ENCODE measurements at regions not wholly inside any gene's neighbourhood (a gene's known extent, or its start where the extent isn't known, plus 50 kb on each side); places are given as distances from the start of the nearest gene placed in this dataset.

GRCh38 chr6:56311061-56311460 is 63.7 kb upstream of the COL21A1 start:
- H3K4me3 Mint-ChIP-seq: no peak overlapping the region
- H3K27me3 Mint-ChIP-seq: no peaks in the 10 kb centered on the region
- H3K9me3 Mint-ChIP-seq: peaks cover 2% of the 10 kb centered on the region
- ATAC-seq (ENCODE audit: low read depth) (no peak), DNase-seq (ENCODE audit: low spot score in 2 of 2) (no peak)
- H3K4me1 Mint-ChIP-seq: no peaks in the 10 kb centered on the region
- no peaks in the 10 kb centered on the region for H3K36me3 Mint-ChIP-seq
- no peak overlapping the region for H3K27ac Mint-ChIP-seq

GRCh38 chr6:56310241-56310640 is 62.9 kb upstream of the COL21A1 start:
- no peaks in the 10 kb centered on the region for H3K36me3 Mint-ChIP-seq
- H3K27me3 Mint-ChIP-seq: no peaks in the 10 kb centered on the region
- H3K27ac Mint-ChIP-seq: no peak overlapping the region
- ATAC-seq (ENCODE audit: low read depth) (no peak), DNase-seq (ENCODE audit: low spot score in 2 of 2) (no peak)
- H3K9me3 Mint-ChIP-seq: peaks cover 2% of the 10 kb centered on the region
- H3K4me3 Mint-ChIP-seq: no peak overlapping the region
- H3K4me1 Mint-ChIP-seq: no peaks in the 10 kb centered on the region

DNA sequence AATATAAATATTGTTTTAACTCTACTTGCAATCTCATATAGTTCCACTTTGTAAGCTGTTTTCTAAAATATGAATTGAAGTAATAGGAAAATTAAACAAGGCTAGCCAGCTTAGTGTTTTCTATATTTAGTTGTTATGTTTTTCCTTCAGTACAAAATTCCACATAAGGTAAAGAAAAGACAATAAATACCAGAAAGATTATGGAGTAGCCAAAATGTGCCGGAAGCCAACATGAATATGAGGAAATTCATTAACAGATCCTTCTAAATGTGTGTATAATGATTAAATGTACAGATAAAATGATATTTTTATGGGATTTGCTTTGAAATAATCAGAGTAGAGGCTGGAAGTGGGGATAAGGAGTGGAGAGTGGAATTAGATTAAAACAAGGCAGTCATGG is 52.5 kb upstream of the COL21A1 start:
- DNase-seq (ENCODE audit: low spot score in 2 of 2) (no peak), ATAC-seq (ENCODE audit: low read depth) (no peak)
- Mint-ChIP-seq H3K9me3 (no peaks in the 10 kb centered on the region), H3K27ac (no peak overlapping the region), H3K4me3 (no peak overlapping the region), H3K36me3 (no peaks in the 10 kb centered on the region), H3K4me1 (no peaks in the 10 kb centered on the region), H3K27me3 (no peaks in the 10 kb centered on the region)

GRCh38 chr6:56297022-56297989 is 49.9 kb upstream of the COL21A1 start:
- no peaks in the 10 kb centered on the region for H3K4me1 Mint-ChIP-seq
- H3K27me3 Mint-ChIP-seq: no peaks in the 10 kb centered on the region
- H3K4me3 Mint-ChIP-seq: no peak overlapping the region
- H3K36me3 Mint-ChIP-seq: no peaks in the 10 kb centered on the region
- no peaks in the 10 kb centered on the region for H3K9me3 Mint-ChIP-seq
- ATAC-seq (ENCODE audit: low read depth) (no peak), DNase-seq (ENCODE audit: low spot score in 2 of 2) (no peak)
- no peak overlapping the region for H3K27ac Mint-ChIP-seq
